SK-N-SH treated with all-trans-retinoic acid at 6 μM for 48 hours (cell line): ENCODE measurements at regions not wholly inside any gene's neighbourhood (a gene's known extent, or its start where the extent isn't known, plus 50 kb on each side); places are given as distances from the start of the nearest gene placed in this dataset.

Experiments
- BACH2 ChIP-seq: fragments of 250-450 bp; sonication (Bioruptor Pico); IDR thresholded peaks from 2 replicates; pipeline ENCODE4 v1.9.0; 2021; ENCODE audit warnings: mild to moderate bottlenecking, borderline replicate concordance
- CREB5 ChIP-seq: fragments of 250-450 bp; sonication (Bioruptor Pico); IDR thresholded peaks from 2 replicates; pipeline ENCODE4 v1.5.1; 2020; ENCODE audit warnings: low read depth, mild to moderate bottlenecking, moderate library complexity
- CSDC2 ChIP-seq: fragments of 250-450 bp; sonication (Bioruptor Pico); IDR thresholded peaks from 2 replicates; pipeline ENCODE4 v1.5.0; 2020; ENCODE audit warnings: mild to moderate bottlenecking, moderate library complexity
- CSRNP3 ChIP-seq: fragments of 250-450 bp; sonication (Bioruptor Pico); IDR thresholded peaks from 2 replicates; pipeline ENCODE4 v1.5.1; 2021; ENCODE audit warnings: mild to moderate bottlenecking, moderate library complexity
- ESRRG ChIP-seq: fragments of 250-450 bp; sonication (Bioruptor Pico); IDR thresholded peaks from 2 replicates; pipeline ENCODE4 v1.6.1; 2021; ENCODE audit warnings: mild to moderate bottlenecking
- GLIS3 ChIP-seq: fragments of 250-450 bp; sonication (Bioruptor Pico); IDR thresholded peaks from 2 replicates; pipeline ENCODE4 v1.5.0; 2020; ENCODE audit warnings: mild to moderate bottlenecking, moderate library complexity
- ISL1 ChIP-seq: fragments of 250-450 bp; sonication (Bioruptor Pico); IDR thresholded peaks from 2 replicates; pipeline ENCODE4 v2.1.2; 2022; ENCODE audit warnings: mild to moderate bottlenecking, moderate library complexity
- PATZ1 ChIP-seq: fragments of 250-450 bp; sonication (Bioruptor Pico); IDR thresholded peaks from 2 replicates; pipeline ENCODE4 v1.8.0; 2020; ENCODE audit warnings: mild to moderate bottlenecking, moderate library complexity, borderline replicate concordance
- PPARA ChIP-seq: fragments of 250-450 bp; sonication (Bioruptor Pico); IDR thresholded peaks from 2 replicates; pipeline ENCODE4 v1.5.0; 2020; ENCODE audit warnings: mild to moderate bottlenecking, borderline replicate concordance
- SNAI2 ChIP-seq: fragments of 250-450 bp; sonication (Bioruptor Pico); IDR thresholded peaks from 2 replicates; pipeline ENCODE4 v1.5.0; 2020; ENCODE audit warnings: mild to moderate bottlenecking, moderate library complexity
- TOX ChIP-seq: fragments of 250-450 bp; sonication (Bioruptor Pico); IDR thresholded peaks from 2 replicates; pipeline ENCODE4 v1.8.0; 2021; ENCODE audit warnings: mild to moderate bottlenecking, moderate library complexity, borderline replicate concordance
- ZFP3 ChIP-seq: fragments of 250-450 bp; sonication (Bioruptor Pico); IDR thresholded peaks from 2 replicates; pipeline ENCODE4 v1.5.0; 2020; ENCODE audit warnings: mild to moderate bottlenecking, moderate library complexity
- ZFP30 ChIP-seq: fragments of 450-650 bp; formaldehyde crosslinking; IDR thresholded peaks from 2 replicates; pipeline ENCODE4 v1.5.0; 2022; ENCODE audit warnings: mild to moderate bottlenecking, moderate library complexity
- ZNF70 ChIP-seq: fragments of 450-650 bp; formaldehyde crosslinking; IDR thresholded peaks from 2 replicates; pipeline ENCODE4 v1.5.0; 2020; ENCODE audit warnings: mild to moderate bottlenecking, moderate library complexity

- no peak for TF ChIP-seq SNAI2
- TF ChIP-seq CSDC2 (CRISPR knock-in tag) = no peak
- no peak for TF ChIP-seq ESRRG (CRISPR knock-in tag)
- no peak for TF ChIP-seq GLIS3 (CRISPR knock-in tag)
- no peak for TF ChIP-seq ISL1 (CRISPR knock-in tag)
- TF ChIP-seq PATZ1 (CRISPR knock-in tag) = no peak
- no peak for TF ChIP-seq ZNF70
- no peak for TF ChIP-seq CSRNP3
- no peak for TF ChIP-seq ZFP30 (CRISPR knock-in tag)
- TF ChIP-seq TOX (CRISPR knock-in tag) = no peak
- TF ChIP-seq PPARA (CRISPR knock-in tag) = no peak
- TF ChIP-seq ZFP3 (CRISPR knock-in tag) = no peak
- no peak for TF ChIP-seq CREB5 (CRISPR knock-in tag)
- TF ChIP-seq BACH2 (CRISPR knock-in tag) = no peak
Measured at GRCh38 chr13:82439159-82439904, 1442.9 kb downstream of the SLITRK1 start.
